Activated naive CD4-positive, alpha-beta T cell treated with anti-CD3 and anti-CD28 coated beads for 36 hours (primary cell): ENCODE measurements at regions not wholly inside any gene's neighbourhood (a gene's known extent, or its start where the extent isn't known, plus 50 kb on each side); places are given as distances from the start of the nearest gene placed in this dataset.
A peak's percentile ranks its signal among the peaks of the same experiment; 100 is the strongest.

Source experiments
- CTCF ChIA-PET: fragments of 350-600 bp; sonication (Branson Sonifier 250); formaldehyde crosslinking; loops from one replicate; lab custom pipeline; 2021; ENCODE audit warnings: antibody characterized with exemption; lab: Charles Lee
- DNase-seq: peaks from one replicate; pipeline ENCODE4 v3.0.0-alpha.2; 2020
- H3K27ac Mint-ChIP-seq: one replicate; pipeline ENCODE4 v1.8.0; 2021; ENCODE audit warnings: mild to moderate bottlenecking, mixed read lengths
- H3K27me3 Mint-ChIP-seq: one replicate; pipeline ENCODE4 v1.8.0; 2021; ENCODE audit warnings: low read depth, mixed read lengths
- H3K36me3 Mint-ChIP-seq: one replicate; pipeline ENCODE4 v1.8.0; 2021; ENCODE audit warnings: low read depth, mixed read lengths
- H3K4me1 Mint-ChIP-seq: one replicate; pipeline ENCODE4 v1.8.0; 2021; ENCODE audit warnings: low read depth, mixed read lengths
- H3K4me3 Mint-ChIP-seq: one replicate; pipeline ENCODE4 v1.8.0; 2021; ENCODE audit warnings: mild to moderate bottlenecking, moderate library complexity, mixed read lengths
- H3K9me3 Mint-ChIP-seq: one replicate; pipeline ENCODE4 v1.8.0; 2021; ENCODE audit warnings: mixed read lengths
- intact Hi-C: fragments of 100-400 bp; cut with micrococcal nuclease; formaldehyde crosslinking; loops from one replicate; pipeline ENCODE4 v1.15.1; 2023

GRCh38 chr4:60173718-60174117 lies 1026.4 kb upstream of the ADGRL3 start:
- no peak overlapping the region for H3K4me3 Mint-ChIP-seq
- intact Hi-C loops: no loop called here
- H3K9me3 Mint-ChIP-seq: peaks cover 5% of the 10 kb centered on the region
- DNase-seq: no peak
- no peaks in the 10 kb centered on the region for H3K4me1 Mint-ChIP-seq
- no peaks in the 10 kb centered on the region for H3K36me3 Mint-ChIP-seq
- H3K27ac Mint-ChIP-seq: no peak overlapping the region
- CTCF ChIA-PET: no interaction called here
- H3K27me3 Mint-ChIP-seq: no peaks in the 10 kb centered on the region

GRCh38 chr4:60175241-60175640 lies 1024.9 kb upstream of the ADGRL3 start:
- CTCF ChIA-PET: no interaction called here
- Mint-ChIP-seq H3K27me3 (no peaks in the 10 kb centered on the region), H3K36me3 (no peaks in the 10 kb centered on the region), H3K9me3 (peaks cover 5% of the 10 kb centered on the region), H3K4me3 (no peak overlapping the region), H3K27ac (no peak overlapping the region), H3K4me1 (no peaks in the 10 kb centered on the region)
- intact Hi-C loops: no loop called here
- DNase-seq: no peak

- no peak for DNase-seq
- Mint-ChIP-seq H3K36me3 (no peaks in the 10 kb centered on the region), H3K4me3 (no peak overlapping the region), H3K27ac (no peak overlapping the region), H3K9me3 (peaks cover 16% of the 10 kb centered on the region), H3K4me1 (no peaks in the 10 kb centered on the region), H3K27me3 (no peaks in the 10 kb centered on the region)
- intact Hi-C loops: no loop called here
- CTCF ChIA-PET: no interaction called here
Measured at GRCh38 chr4:60187428-60187827, 1012.7 kb upstream of the ADGRL3 start.

GRCh38 chr4:60189286-60189685 lies 1010.8 kb upstream of the ADGRL3 start:
- no peaks in the 10 kb centered on the region for H3K4me1 Mint-ChIP-seq
- no peak overlapping the region for H3K4me3 Mint-ChIP-seq
- CTCF ChIA-PET: no interaction called here
- no peak overlapping the region for H3K27ac Mint-ChIP-seq
- intact Hi-C loops: no loop called here
- DNase-seq: no peak
- H3K36me3 Mint-ChIP-seq: no peaks in the 10 kb centered on the region
- no peaks in the 10 kb centered on the region for H3K27me3 Mint-ChIP-seq
- peaks cover 16% of the 10 kb centered on the region for H3K9me3 Mint-ChIP-seq

GRCh38 chr4:60194214-60194613 lies 1005.9 kb upstream of the ADGRL3 start:
- no peak for DNase-seq
- intact Hi-C loops: no loop called here
- no peak overlapping the region for H3K27ac Mint-ChIP-seq
- CTCF ChIA-PET: no interaction called here
- no peaks in the 10 kb centered on the region for H3K36me3 Mint-ChIP-seq
- H3K4me3 Mint-ChIP-seq: no peak overlapping the region
- no peaks in the 10 kb centered on the region for H3K27me3 Mint-ChIP-seq
- H3K9me3 Mint-ChIP-seq: peaks cover 9% of the 10 kb centered on the region
- H3K4me1 Mint-ChIP-seq: no peaks in the 10 kb centered on the region

GRCh38 chr4:60195256-60195655 lies 1004.9 kb upstream of the ADGRL3 start:
- no peak for DNase-seq
- Mint-ChIP-seq H3K27me3 (no peaks in the 10 kb centered on the region), H3K27ac (no peak overlapping the region), H3K9me3 (peaks cover 5% of the 10 kb centered on the region), H3K36me3 (no peaks in the 10 kb centered on the region), H3K4me3 (no peak overlapping the region), H3K4me1 (no peaks in the 10 kb centered on the region)
- intact Hi-C loops: no loop called here
- CTCF ChIA-PET: no interaction called here

- Mint-ChIP-seq H3K27ac (no peak overlapping the region), H3K27me3 (no peaks in the 10 kb centered on the region), H3K4me1 (no peaks in the 10 kb centered on the region), H3K36me3 (no peaks in the 10 kb centered on the region), H3K4me3 (no peak overlapping the region), H3K9me3 (no peaks in the 10 kb centered on the region)
- CTCF ChIA-PET: no interaction called here
- intact Hi-C loops: loop anchor here (5.0 kb wide), 1 partner anchor 954 kb away; no protein-coding TSS in a partner anchor
- DNase-seq: peak; percentile 57
Measured at GRCh38 chr4:60201052-60201673, 999.0 kb upstream of the ADGRL3 start.

- H3K27me3 Mint-ChIP-seq: no peaks in the 10 kb centered on the region
- no peaks in the 10 kb centered on the region for H3K4me1 Mint-ChIP-seq
- no peaks in the 10 kb centered on the region for H3K36me3 Mint-ChIP-seq
- intact Hi-C loops: no loop called here
- peaks cover 2% of the 10 kb centered on the region for H3K9me3 Mint-ChIP-seq
- CTCF ChIA-PET: no interaction called here
- H3K27ac Mint-ChIP-seq: no peak overlapping the region
- no peak overlapping the region for H3K4me3 Mint-ChIP-seq
- no peak for DNase-seq
Measured at GRCh38 chr4:60209588-60209987, 990.5 kb upstream of the ADGRL3 start.

GRCh38 chr4:60215906-60216305 lies 984.2 kb upstream of the ADGRL3 start:
- intact Hi-C loops: no loop called here
- H3K4me1 Mint-ChIP-seq: no peaks in the 10 kb centered on the region
- CTCF ChIA-PET: no interaction called here
- DNase-seq: no peak
- H3K36me3 Mint-ChIP-seq: no peaks in the 10 kb centered on the region
- H3K27ac Mint-ChIP-seq: no peak overlapping the region
- H3K4me3 Mint-ChIP-seq: no peak overlapping the region
- H3K9me3 Mint-ChIP-seq: no peaks in the 10 kb centered on the region
- H3K27me3 Mint-ChIP-seq: no peaks in the 10 kb centered on the region

- Mint-ChIP-seq H3K36me3 (no peaks in the 10 kb centered on the region), H3K27me3 (no peaks in the 10 kb centered on the region), H3K4me3 (no peak overlapping the region), H3K4me1 (no peaks in the 10 kb centered on the region), H3K9me3 (no peaks in the 10 kb centered on the region), H3K27ac (no peak overlapping the region)
- CTCF ChIA-PET: no interaction called here
- no peak for DNase-seq
- intact Hi-C loops: no loop called here
Measured at GRCh38 chr4:60216752-60217151, 983.4 kb upstream of the ADGRL3 start.

GRCh38 chr4:60221866-60222265 lies 978.3 kb upstream of the ADGRL3 start:
- Mint-ChIP-seq H3K4me3 (no peak overlapping the region), H3K9me3 (no peaks in the 10 kb centered on the region), H3K36me3 (no peaks in the 10 kb centered on the region), H3K27me3 (no peaks in the 10 kb centered on the region), H3K27ac (no peak overlapping the region), H3K4me1 (no peaks in the 10 kb centered on the region)
- CTCF ChIA-PET: no interaction called here
- no peak for DNase-seq
- intact Hi-C loops: no loop called here

GRCh38 chr4:60223208-60223923 lies 976.8 kb upstream of the ADGRL3 start:
- no peaks in the 10 kb centered on the region for H3K27me3 Mint-ChIP-seq
- CTCF ChIA-PET: no interaction called here
- no peak overlapping the region for H3K27ac Mint-ChIP-seq

GRCh38 chr4:60241866-60242265 lies 958.3 kb upstream of the ADGRL3 start:
- no peaks in the 10 kb centered on the region for H3K4me1 Mint-ChIP-seq
- CTCF ChIA-PET: no interaction called here
- H3K9me3 Mint-ChIP-seq: peaks cover 9% of the 10 kb centered on the region
- intact Hi-C loops: no loop called here
- DNase-seq: no peak
- no peak overlapping the region for H3K27ac Mint-ChIP-seq
- no peak overlapping the region for H3K4me3 Mint-ChIP-seq
- H3K36me3 Mint-ChIP-seq: no peaks in the 10 kb centered on the region
- H3K27me3 Mint-ChIP-seq: no peaks in the 10 kb centered on the region

More at GRCh38 chr4:60223208-60223923, 976.8 kb upstream of the ADGRL3 start:
- no peak for DNase-seq
- no peak overlapping the region for H3K4me3 Mint-ChIP-seq
- intact Hi-C loops: no loop called here
- H3K9me3 Mint-ChIP-seq: no peaks in the 10 kb centered on the region
- H3K4me1 Mint-ChIP-seq: no peaks in the 10 kb centered on the region
- no peaks in the 10 kb centered on the region for H3K36me3 Mint-ChIP-seq
